ENCODE measurements at regions not wholly inside any gene's neighbourhood (a gene's known extent, or its start where the extent isn't known, plus 50 kb on each side); places are given as distances from the start of the nearest gene placed in this dataset.
"Not testable (repeated sequence)": the region's sequence is repeated elsewhere in the genome, so short reads cannot be mapped to it uniquely, and the experiment has no call there.

GRCh38 chr4:138798404-138798803, 217.2 kb upstream of the NOCT start:
- DNase-seq (ENCODE audit: low read depth), result no peak

DNA sequence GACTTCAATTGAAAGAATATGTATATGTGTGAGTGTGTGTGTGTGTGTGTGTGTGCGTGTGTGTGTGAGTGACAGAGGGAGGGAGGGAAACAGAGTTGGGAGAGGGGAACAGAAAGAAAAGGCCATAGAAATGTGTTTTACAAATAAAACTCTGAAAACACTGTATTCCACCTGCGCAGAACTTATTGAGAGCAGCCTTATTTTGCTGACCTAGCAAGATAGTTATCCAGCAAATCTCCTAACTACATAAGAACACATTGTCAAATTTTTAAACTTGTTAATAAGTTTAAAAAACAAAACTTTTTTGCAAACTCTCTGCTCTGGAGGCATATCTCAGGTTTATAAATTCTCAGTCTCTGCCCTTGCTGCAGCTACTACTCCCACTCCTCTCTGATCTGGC, 217.9 kb upstream of the NOCT start:
- DNase-seq (ENCODE audit: low read depth), result no peak

GRCh38 chr4:138796761-138797160, 218.8 kb upstream of the NOCT start:
- DNase-seq (ENCODE audit: low read depth), result no peak

- no peak for DNase-seq (ENCODE audit: low read depth)
Observed at GRCh38 chr4:138790706-138791340, 224.8 kb upstream of the NOCT start.

- DNase-seq (ENCODE audit: low read depth), result no peak
Observed at GRCh38 chr4:138789796-138790195, 225.8 kb upstream of the NOCT start.

GRCh38 chr4:138788857-138789256, 226.7 kb upstream of the NOCT start:
- no peak for DNase-seq (ENCODE audit: low read depth)

GRCh38 chr4:138788267-138788790, 227.3 kb upstream of the NOCT start:
- no peak for DNase-seq (ENCODE audit: low read depth)

- DNase-seq (ENCODE audit: low read depth), result not testable (repeated sequence)
Observed at GRCh38 chr4:138779761-138780160, 235.8 kb upstream of the NOCT start.

DNA sequence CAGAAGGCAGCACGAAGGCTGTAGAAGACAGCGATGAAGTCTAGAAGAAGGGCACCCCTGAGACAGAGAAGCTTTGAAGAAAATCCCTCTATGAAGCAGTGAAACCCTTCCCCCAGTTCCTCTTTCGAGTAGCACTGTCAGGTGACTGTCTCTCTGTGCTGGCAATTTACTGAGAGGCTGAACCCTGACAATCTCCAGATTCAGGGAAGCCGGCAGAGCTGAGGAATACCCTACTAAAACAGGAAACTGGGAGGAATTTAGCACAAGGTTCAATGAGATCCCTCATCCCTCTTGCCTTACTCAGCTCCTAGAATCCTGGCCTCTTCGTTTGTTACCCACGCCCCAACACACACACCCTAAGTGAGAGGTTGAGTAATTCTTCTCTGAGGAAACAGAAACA, 239.7 kb upstream of the NOCT start:
- no peak for DNase-seq (ENCODE audit: low read depth)

DNA sequence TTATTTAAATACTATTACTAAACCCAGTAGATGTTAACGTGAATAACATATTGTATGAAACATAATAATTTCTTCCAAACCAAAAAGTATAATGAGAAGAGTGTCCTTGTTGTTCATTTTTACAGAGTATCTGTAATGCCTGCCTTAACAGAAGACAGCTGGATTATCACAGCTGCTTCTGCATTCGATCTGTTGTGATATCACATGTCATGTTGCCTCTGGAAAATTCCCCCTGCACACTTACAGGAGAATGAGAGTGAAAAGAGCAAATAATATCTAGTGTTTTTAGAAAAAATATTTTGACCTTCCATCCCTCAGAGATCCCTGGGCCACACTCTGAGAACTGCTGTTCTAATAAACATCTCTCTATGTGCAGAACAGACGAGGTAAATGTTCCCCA, 240.1 kb upstream of the NOCT start:
- no peak for DNase-seq (ENCODE audit: low read depth)

DNA sequence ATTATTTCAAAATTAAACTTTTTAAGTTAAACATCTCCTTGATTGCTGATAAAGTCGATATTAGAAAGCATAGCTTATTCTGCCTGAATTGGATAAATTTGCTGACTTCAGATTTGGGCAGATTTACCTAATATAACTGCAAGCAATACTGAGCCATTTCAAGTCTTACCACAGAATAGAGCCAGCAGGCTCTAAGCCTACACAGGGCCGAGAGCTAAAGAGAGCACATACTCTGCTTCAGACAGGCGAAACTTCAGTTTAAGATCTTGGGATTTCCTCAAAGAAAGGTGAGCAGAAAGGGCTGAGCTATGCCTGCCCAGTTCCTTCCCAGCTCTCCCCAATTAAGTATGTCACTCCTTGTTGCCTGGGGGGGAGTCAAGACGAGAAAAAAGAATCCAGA, 240.6 kb upstream of the NOCT start:
- no peak for DNase-seq (ENCODE audit: low read depth)

GRCh38 chr4:138774125-138774524, 241.5 kb upstream of the NOCT start:
- DNase-seq (ENCODE audit: low read depth), result not testable (repeated sequence)

DNA sequence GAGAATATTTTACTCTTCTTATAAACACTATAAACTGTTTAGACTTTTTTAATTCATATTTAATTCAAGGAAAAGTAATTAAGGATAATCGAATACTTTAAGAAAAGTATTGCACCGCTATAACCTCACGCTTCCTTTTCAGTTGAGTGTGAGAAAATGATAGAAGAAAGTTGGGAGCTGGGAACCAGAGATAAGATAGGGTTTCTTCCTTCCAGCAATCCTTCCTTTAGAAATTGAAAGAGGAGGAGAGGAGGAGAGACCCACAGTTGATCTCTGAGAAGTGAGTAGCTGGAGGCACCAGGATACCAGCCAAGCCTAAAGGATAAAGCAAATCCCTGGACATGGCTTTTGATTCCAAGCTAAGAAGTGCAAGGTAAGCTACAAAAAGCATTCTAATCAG, 242.3 kb upstream of the NOCT start:
- no peak for DNase-seq (ENCODE audit: low read depth)

DNA sequence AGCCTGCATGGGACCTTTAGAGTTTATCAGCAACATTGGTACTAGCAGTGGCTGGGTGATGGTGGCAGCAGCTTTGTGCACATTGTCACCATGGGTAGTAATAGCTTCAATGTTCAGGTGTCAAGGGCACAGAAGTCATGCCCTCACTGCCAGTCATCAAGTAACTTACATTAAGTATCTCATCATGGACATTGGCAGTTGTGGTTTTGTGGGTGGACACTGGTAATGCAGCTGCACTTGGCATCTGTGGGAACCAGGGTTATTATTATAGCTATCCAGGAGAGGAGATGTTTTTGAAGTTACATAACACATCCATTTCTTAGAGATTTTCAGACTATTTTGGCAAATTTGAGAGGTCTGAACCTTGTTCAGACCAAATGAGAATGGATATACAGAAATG, 243.2 kb upstream of the NOCT start:
- DNase-seq (ENCODE audit: low read depth), result no peak

GRCh38 chr4:138770818-138771217, 244.8 kb upstream of the NOCT start:
- no peak for DNase-seq (ENCODE audit: low read depth)

- no peak for DNase-seq (ENCODE audit: low read depth)
Observed at GRCh38 chr4:138766332-138766731, 249.2 kb upstream of the NOCT start.

DNA sequence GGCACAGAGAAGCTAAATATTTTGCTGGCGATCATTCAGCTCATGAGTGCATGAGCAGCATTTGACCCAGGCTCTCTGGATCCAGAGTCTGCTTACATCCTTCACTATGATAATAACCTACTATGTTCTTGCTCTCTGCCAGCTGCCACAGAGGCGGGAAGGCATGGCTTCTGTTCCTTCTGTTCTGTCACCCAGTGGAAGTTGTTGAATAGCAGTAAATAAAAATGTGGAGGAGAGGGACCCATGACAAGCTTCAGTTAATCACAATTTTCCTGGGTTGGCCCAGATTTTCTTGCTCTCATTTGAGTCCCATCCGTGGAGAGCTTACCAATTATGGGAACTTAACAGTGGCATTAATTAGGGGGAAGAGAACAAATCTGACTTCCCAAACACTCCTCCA, 250.1 kb upstream of the NOCT start:
- DNase-seq (ENCODE audit: low read depth), result no peak

DNA sequence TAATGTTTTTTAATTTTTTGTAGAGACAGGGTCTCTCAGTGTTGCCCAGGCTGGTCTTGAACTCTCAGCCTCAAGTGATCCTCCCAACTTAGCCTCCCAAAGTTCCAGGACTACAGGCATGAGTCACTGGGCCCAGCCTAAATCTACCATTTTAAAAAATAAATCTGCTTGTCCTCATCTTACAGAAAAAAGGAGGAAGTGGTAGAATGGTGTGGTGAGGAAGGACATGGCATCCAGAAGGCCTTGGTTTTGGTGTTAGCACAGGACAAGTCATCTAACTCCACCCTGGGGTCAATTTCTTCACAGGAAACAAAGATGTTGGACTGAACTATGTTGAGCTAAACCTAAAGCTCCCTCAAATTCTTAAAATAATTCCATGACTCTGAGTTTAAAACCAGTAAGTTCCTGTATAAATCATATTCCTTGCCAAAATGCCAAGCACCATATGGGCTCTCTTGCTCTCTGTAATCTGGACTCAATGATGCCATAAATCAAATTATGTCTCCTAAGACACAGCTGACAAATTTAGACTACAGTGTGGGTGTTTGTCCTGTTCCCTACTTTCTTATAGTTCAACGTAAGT, 253.9 kb upstream of the NOCT start:
- DNase-seq (ENCODE audit: low read depth), result no peak

GRCh38 chr4:138759554-138759902, 256.1 kb upstream of the NOCT start:
- no peak for DNase-seq (ENCODE audit: low read depth)

DNA sequence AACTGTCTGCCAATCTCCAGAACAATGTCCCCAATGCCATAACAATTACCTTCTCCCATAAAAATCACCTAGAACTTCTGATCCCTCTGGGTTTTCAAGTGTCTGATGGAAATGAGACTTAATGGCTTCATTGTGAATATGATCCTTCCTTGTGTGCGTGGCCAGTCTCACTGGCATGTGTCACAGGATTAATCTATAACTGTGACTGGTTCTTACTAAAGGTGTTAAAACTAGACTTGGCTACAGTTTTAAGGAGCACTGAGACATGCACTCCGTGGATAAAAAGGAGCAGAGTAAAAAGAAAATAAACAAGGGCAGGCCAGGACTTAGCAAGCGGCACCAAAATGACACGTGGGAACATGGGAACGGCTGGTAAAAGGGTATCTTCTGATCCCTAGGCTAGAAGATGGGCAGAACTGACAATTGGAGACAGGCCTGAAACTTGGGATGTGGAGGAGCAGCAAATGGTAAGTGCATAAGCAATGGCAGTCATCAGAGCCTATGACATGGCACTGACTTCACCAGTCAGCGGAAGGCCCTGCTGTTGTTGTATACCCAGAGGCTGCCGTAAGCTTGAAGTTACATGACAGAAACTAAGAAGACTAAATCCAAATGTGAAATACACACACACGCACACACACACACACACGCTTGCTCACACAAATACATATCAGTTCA, 256.6 kb upstream of the NOCT start:
- no peak for DNase-seq (ENCODE audit: low read depth)

- DNase-seq (ENCODE audit: low read depth), result no peak
Observed at GRCh38 chr4:138758196-138758595, 257.4 kb upstream of the NOCT start.

DNA sequence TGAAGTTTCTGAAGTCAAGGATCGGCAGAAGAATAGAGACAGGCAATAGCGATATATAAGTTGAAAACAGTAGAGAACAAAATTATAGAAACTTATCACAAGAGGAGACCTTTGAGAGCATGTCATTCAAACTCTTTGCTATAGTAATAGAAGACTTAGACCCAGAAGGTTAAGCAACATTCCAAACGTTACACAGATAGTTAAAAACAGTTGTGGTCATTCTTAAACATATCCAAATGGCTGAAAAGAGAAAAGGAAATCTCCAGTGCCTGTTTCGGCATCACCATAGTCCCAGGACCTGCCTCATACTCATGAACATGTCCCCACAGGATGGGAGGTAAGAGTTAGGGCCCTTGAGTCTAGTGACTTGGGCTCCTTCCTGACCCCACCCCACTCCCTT, 258.1 kb upstream of the NOCT start:
- no peak for DNase-seq (ENCODE audit: low read depth)

DNA sequence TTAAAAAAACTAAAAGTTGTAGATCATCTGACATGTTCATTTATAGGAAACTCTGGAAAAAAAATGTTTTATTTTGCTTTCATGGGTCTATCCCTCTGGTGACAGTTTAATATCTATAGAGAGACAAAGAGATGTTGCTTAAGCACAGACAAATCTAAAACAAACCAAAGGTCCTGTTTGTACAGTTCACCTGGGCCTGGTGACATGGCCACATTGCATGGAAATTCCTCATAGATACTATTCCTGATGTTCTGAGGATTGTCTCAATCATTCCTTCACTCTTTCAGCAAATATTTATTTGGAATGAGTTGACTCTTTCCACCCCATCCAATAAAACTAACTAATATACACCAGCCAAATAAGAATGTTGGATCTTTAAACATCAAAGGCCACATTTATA, 259.1 kb upstream of the NOCT start:
- no peak for DNase-seq (ENCODE audit: low read depth)

- DNase-seq (ENCODE audit: low read depth), result no peak
Observed at GRCh38 chr4:138751309-138751708, 264.3 kb upstream of the NOCT start.
